ENCODE measurements at regions not wholly inside any gene's neighbourhood (a gene's known extent, or its start where the extent isn't known, plus 50 kb on each side); places are given as distances from the start of the nearest gene placed in this dataset.

DNA sequence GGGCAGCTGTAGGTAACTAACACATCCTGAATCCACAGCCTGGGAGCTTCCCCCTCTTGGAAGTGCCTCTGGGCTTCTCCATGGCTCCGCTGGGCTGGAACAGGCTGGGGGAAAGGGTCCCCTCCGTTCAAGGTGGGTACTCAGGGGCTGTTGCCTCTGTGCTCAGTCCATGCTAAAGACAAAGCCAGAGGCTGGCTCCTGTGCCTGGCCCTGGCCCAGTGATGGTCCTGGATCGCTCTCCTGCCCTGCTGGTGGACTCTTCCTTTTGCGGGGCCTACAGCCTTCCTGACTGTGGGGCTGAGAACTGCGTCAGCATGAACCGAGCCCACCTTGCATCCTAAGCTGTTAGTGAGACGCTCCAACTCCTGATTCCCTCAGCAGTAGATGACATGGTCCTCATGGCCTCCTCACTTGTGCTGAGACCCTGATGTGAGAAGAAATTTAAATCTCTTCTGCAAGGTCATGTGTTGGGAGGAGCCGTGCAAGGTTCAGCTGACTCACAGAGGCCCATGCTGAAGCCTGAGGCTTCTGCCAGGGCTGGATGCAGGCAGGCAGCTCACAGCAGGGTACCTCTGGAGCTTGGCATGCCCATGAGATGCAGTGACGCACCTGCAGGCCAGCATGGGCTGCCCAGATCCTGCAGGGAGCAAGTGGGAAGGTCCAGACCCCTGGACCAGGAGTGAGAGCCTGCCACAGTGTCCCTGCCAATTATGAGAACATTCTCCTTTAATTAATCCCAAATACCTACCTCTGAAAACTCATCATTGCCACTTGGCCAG, 1285.5 kb downstream of the TBC1D22A start:
- DNase-seq: no peak
- H3K56ac ChIP-seq (ENCODE audit: extremely low read depth, insufficient read depth, low read length): no peak overlapping the region

More for the DNA sequence above, 1285.5 kb downstream of the TBC1D22A start:
- in situ Hi-C loops (cut with MboI; ENCODE audit: low sequenced_read_pairs) (no loop called here), dilution Hi-C loops (cut with HindIII; ENCODE audit: low sequenced_read_pairs, unreplicated experiment) (no loop called here), intact Hi-C loops (cut with micrococcal nuclease) (no loop called here)
- Histone ChIP-seq H3K14ac (replicated peaks; ENCODE audit: low read depth, low read length) (no peak overlapping the region), H4K5ac (ENCODE audit: low read depth, low read length) (no peak overlapping the region), H3K18ac (ENCODE audit: low read depth, low read length) (no peak overlapping the region), H2AK5ac (ENCODE audit: low read depth, low read length) (no peak overlapping the region), H3K9ac (ENCODE audit: low read depth, low read length) (no peak overlapping the region), H4K91ac (ENCODE audit: insufficient read depth, low read depth, low read length) (no peak overlapping the region), H3K9me3 (ENCODE audit: control insufficient read depth, insufficient read depth, low read length) (peaks cover 57% of the 10 kb centered on the region), H3K27me3 (ENCODE audit: control insufficient read depth, insufficient read depth, low read length) (no peaks in the 10 kb centered on the region), H2BK15ac (ENCODE audit: low read depth, low read length) (no peak overlapping the region), H3K23ac (ENCODE audit: low read depth, low read length) (no peak overlapping the region), H2AK9ac (replicated peaks; ENCODE audit: low read depth, low read length, poor library complexity) (no peak overlapping the region), H3K4me2 (ENCODE audit: low read depth, low read length) (no peak overlapping the region), H3K4me1 (ENCODE audit: control insufficient read depth, insufficient read depth, low read length) (no peaks in the 10 kb centered on the region), H3K79me1 (ENCODE audit: low read depth in 1 of 2, low read length in 2 of 2) (no peaks in the 10 kb centered on the region), H3K27ac (ENCODE audit: insufficient read depth, low read length) (no peak overlapping the region), H2BK20ac (ENCODE audit: low read depth, low read length) (no peak overlapping the region), H3K36me3 (ENCODE audit: control insufficient read depth, insufficient read depth, low read length) (no peaks in the 10 kb centered on the region), H3K4ac (ENCODE audit: low read depth, low read length) (no peak overlapping the region), H2BK5ac (ENCODE audit: low read depth, low read length, poor library complexity, severe bottlenecking) (no peak overlapping the region), H3K4me3 (ENCODE audit: insufficient read depth, low read depth, low read length) (no peak overlapping the region), H4K20me1 (ENCODE audit: insufficient read depth, low read length) (no peaks in the 10 kb centered on the region), H3K9me1 (ENCODE audit: insufficient read depth, low read length) (no peaks in the 10 kb centered on the region), H4K8ac (ENCODE audit: low read depth in 2 of 2, low read length in 2 of 2) (no peak overlapping the region), H2BK120ac (ENCODE audit: low read depth, low read length) (no peak overlapping the region), H2AFZ (replicated peaks; ENCODE audit: low read length, poor library complexity) (no peak overlapping the region)
- ChIA-PET POLR2A (ENCODE audit: unreplicated experiment) (interaction anchor here (0.6 kb wide), 1 partner anchor 45 kb away, joined by 3 read pairs; no protein-coding TSS in a partner anchor), CTCF (interaction anchor here (0.6 kb wide), 1 partner anchor 19 kb away, joined by 3 read pairs; no protein-coding TSS in a partner anchor)
- no TSS peak for BruUV-seq (replicated peaks)
- ATAC-seq (ENCODE audit: low read depth): no peak
- TF ChIP-seq MAZ (IDR thresholded peaks at IDR 0.05; ENCODE audit: borderline replicate concordance, low read depth, low read length): no peak
- TF ChIP-seq, protein P1, sequence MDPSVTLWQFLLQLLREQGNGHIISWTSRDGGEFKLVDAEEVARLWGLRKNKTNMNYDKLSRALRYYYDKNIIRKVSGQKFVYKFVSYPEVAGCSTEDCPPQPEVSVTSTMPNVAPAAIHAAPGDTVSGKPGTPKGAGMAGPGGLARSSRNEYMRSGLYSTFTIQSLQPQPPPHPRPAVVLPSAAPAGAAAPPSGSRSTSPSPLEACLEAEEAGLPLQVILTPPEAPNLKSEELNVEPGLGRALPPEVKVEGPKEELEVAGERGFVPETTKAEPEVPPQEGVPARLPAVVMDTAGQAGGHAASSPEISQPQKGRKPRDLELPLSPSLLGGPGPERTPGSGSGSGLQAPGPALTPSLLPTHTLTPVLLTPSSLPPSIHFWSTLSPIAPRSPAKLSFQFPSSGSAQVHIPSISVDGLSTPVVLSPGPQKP (IDR thresholded peaks at IDR 0.05; ENCODE audit: borderline replicate concordance, low read depth, low read length): no peak
- TF ChIP-seq RCOR1 (IDR thresholded peaks at IDR 0.05; ENCODE audit: insufficient replicate concordance, low read length): no peak
- no peak for TF ChIP-seq MXI1 (IDR thresholded peaks at IDR 0.05; ENCODE audit: borderline replicate concordance, low read depth, low read length)
- no peak for TF ChIP-seq FOS (IDR thresholded peaks at IDR 0.05; ENCODE audit: low read depth, low read length)
- TF ChIP-seq RAD21 (IDR thresholded peaks at IDR 0.05; ENCODE audit: low read length): no peak
- TF ChIP-seq NFE2L2 (IDR thresholded peaks at IDR 0.05; ENCODE audit: low read depth, low read length): no peak
- no peak for TF ChIP-seq RFX5 (IDR thresholded peaks at IDR 0.05; ENCODE audit: low read depth, low read length)
- TF ChIP-seq CHD1 (IDR thresholded peaks at IDR 0.05; ENCODE audit: low read depth, low read length): no peak
- TF ChIP-seq, protein P2, sequence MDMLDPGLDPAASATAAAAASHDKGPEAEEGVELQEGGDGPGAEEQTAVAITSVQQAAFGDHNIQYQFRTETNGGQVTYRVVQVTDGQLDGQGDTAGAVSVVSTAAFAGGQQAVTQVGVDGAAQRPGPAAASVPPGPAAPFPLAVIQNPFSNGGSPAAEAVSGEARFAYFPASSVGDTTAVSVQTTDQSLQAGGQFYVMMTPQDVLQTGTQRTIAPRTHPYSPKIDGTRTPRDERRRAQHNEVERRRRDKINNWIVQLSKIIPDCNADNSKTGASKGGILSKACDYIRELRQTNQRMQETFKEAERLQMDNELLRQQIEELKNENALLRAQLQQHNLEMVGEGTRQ (IDR thresholded peaks at IDR 0.05; ENCODE audit: low read depth, low read length): no peak
- TF ChIP-seq CEBPB (IDR thresholded peaks at IDR 0.05; ENCODE audit: low read depth, low read length): no peak
- no peak for TF ChIP-seq BHLHE40 (IDR thresholded peaks at IDR 0.05; ENCODE audit: low read depth, low read length)
- no CpG with 5 or more reads among the region's 9 CpGs for WGBS, 2 experiments (ENCODE audit: extremely low coverage in 2 of 2, insufficient read length in 1 of 2)

All from IMR-90 (cell line).